ENCODE measurements at regions not wholly inside any gene's neighbourhood (a gene's known extent, or its start where the extent isn't known, plus 50 kb on each side); places are given as distances from the start of the nearest gene placed in this dataset.

- Histone ChIP-seq H3K4me1 (ENCODE audit: insufficient read depth, low read length, poor library complexity, severe bottlenecking) (no peaks in the 10 kb centered on the region), H3F3A (ENCODE audit: low read depth) (no peaks in the 10 kb centered on the region), H3K9me3 (ENCODE audit: insufficient read depth, low read depth, low read length) (no peaks in the 10 kb centered on the region), H2AFZ (ENCODE audit: low read length) (no peak overlapping the region), H4K20me1 (ENCODE audit: insufficient read depth, low read length, poor library complexity, severe bottlenecking) (no peaks in the 10 kb centered on the region), H3K79me2 (ENCODE audit: insufficient read depth, low read length) (no peaks in the 10 kb centered on the region), H3K36me3 (ENCODE audit: insufficient read depth, low read length) (no peaks in the 10 kb centered on the region), H3K9ac (ENCODE audit: low read depth, low read length, poor library complexity, severe bottlenecking) (no peak overlapping the region), H3K9me2 (replicated peaks; ENCODE audit: low read depth, low read length) (no peaks in the 10 kb centered on the region), H3K4me2 (ENCODE audit: low read depth, low read length, poor library complexity, severe bottlenecking) (no peak overlapping the region), H3K4me3 (ENCODE audit: low read length, poor library complexity, severe bottlenecking) (no peak overlapping the region), H3K27me3 (ENCODE audit: insufficient read depth, low read length, poor library complexity, severe bottlenecking) (no peaks in the 10 kb centered on the region)
- TF ChIP-seq EZH2phosphoT487 (IDR thresholded peaks at IDR 0.05; ENCODE audit: borderline replicate concordance) (no peak), CTCF (conservative IDR thresholded peaks at IDR 0.05; ENCODE audit: low read length) (no peak)
These were observed 129.2 kb downstream of the ZBTB18 start for GRCh38 chr1:244180256-244180655.

DNA sequence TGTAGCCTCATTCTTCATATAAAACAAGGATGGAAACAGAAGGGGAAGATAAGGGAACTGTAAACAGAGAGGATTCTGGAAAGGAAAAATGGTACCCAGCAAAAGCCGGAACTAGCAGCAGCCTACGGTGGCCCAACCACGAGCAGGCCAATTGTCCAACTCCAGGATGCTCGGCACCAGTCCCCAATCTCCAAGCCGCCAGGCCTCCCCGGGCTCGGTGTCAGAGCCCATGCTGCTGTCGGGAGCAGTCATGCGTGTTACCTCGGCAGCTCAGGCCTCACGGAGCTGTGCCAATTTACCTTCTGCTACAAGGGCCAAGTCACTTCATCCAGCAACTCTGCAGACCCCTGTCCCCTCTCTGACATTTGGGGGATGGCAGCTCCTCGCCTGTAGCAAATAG, 130.8 kb downstream of the ZBTB18 start:
- TF ChIP-seq EZH2phosphoT487 (IDR thresholded peaks at IDR 0.05; ENCODE audit: borderline replicate concordance) = no peak
- no peak for TF ChIP-seq CTCF (conservative IDR thresholded peaks at IDR 0.05; ENCODE audit: low read length)
- H3K4me3 ChIP-seq (ENCODE audit: low read length, poor library complexity, severe bottlenecking) = no peak overlapping the region
- H3K36me3 ChIP-seq (ENCODE audit: insufficient read depth, low read length) = no peaks in the 10 kb centered on the region
- no peaks in the 10 kb centered on the region for H3F3A ChIP-seq (ENCODE audit: low read depth)
- H3K79me2 ChIP-seq (ENCODE audit: insufficient read depth, low read length) = no peaks in the 10 kb centered on the region
- H3K4me1 ChIP-seq (ENCODE audit: insufficient read depth, low read length, poor library complexity, severe bottlenecking) = no peaks in the 10 kb centered on the region
- H3K9me3 ChIP-seq (ENCODE audit: insufficient read depth, low read depth, low read length) = no peaks in the 10 kb centered on the region
- H3K4me2 ChIP-seq (ENCODE audit: low read depth, low read length, poor library complexity, severe bottlenecking) = no peak overlapping the region
- H2AFZ ChIP-seq (ENCODE audit: low read length) = no peak overlapping the region
- H3K9ac ChIP-seq (ENCODE audit: low read depth, low read length, poor library complexity, severe bottlenecking) = no peak overlapping the region
- H3K27me3 ChIP-seq (ENCODE audit: insufficient read depth, low read length, poor library complexity, severe bottlenecking) = no peaks in the 10 kb centered on the region
- no peaks in the 10 kb centered on the region for H4K20me1 ChIP-seq (ENCODE audit: insufficient read depth, low read length, poor library complexity, severe bottlenecking)
- no peaks in the 10 kb centered on the region for H3K9me2 ChIP-seq (replicated peaks; ENCODE audit: low read depth, low read length)

DNA sequence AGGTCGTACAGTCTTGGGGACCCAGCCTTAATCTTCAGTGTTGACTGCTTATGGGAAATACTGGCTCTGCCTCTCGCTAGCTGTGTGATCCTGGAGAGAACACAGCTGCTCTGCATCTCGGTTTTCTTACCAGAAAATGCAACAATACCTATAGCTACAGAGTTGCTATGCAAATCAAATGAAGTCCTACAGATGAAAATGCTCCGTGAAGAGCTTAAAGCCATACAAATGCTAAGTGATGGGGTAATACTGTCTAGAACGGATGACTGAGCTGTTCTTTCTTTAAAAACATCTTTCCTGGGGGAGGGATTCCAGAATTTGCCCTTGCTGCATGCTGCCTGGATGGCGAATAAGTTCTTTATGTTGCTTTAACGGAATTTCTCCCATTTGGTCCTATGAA, 132.0 kb downstream of the ZBTB18 start:
- no peak overlapping the region for H3K4me2 ChIP-seq (ENCODE audit: low read depth, low read length, poor library complexity, severe bottlenecking)
- no peaks in the 10 kb centered on the region for H3F3A ChIP-seq (ENCODE audit: low read depth)
- H3K4me1 ChIP-seq (ENCODE audit: insufficient read depth, low read length, poor library complexity, severe bottlenecking) = no peaks in the 10 kb centered on the region
- no peaks in the 10 kb centered on the region for H4K20me1 ChIP-seq (ENCODE audit: insufficient read depth, low read length, poor library complexity, severe bottlenecking)
- TF ChIP-seq CTCF (conservative IDR thresholded peaks at IDR 0.05; ENCODE audit: low read length) (no peak), EZH2phosphoT487 (IDR thresholded peaks at IDR 0.05; ENCODE audit: borderline replicate concordance) (no peak)
- no peaks in the 10 kb centered on the region for H3K9me3 ChIP-seq (ENCODE audit: insufficient read depth, low read depth, low read length)
- no peaks in the 10 kb centered on the region for H3K27me3 ChIP-seq (ENCODE audit: insufficient read depth, low read length, poor library complexity, severe bottlenecking)
- no peak overlapping the region for H2AFZ ChIP-seq (ENCODE audit: low read length)
- no peak overlapping the region for H3K9ac ChIP-seq (ENCODE audit: low read depth, low read length, poor library complexity, severe bottlenecking)
- no peaks in the 10 kb centered on the region for H3K79me2 ChIP-seq (ENCODE audit: insufficient read depth, low read length)
- no peaks in the 10 kb centered on the region for H3K9me2 ChIP-seq (replicated peaks; ENCODE audit: low read depth, low read length)
- no peaks in the 10 kb centered on the region for H3K36me3 ChIP-seq (ENCODE audit: insufficient read depth, low read length)
- no peak overlapping the region for H3K4me3 ChIP-seq (ENCODE audit: low read length, poor library complexity, severe bottlenecking)

Measured in Loucy (cell line).